H1 (cell line): ENCODE measurements at regions not wholly inside any gene's neighbourhood (a gene's known extent, or its start where the extent isn't known, plus 50 kb on each side); places are given as distances from the start of the nearest gene placed in this dataset.
"Not testable (repeated sequence)": the region's sequence is repeated elsewhere in the genome, so short reads cannot be mapped to it uniquely, and the experiment has no call there.

ENCODE experiments used
- ATF2 ChIP-seq: IDR thresholded peaks from 2 replicates; pipeline ENCODE4 v1.6.1; 2012; ENCODE audit warnings: low read length, inconsistent platforms
- CTCF ChIP-seq, 3 experiments: IDR thresholded peaks; 1 replicate in 2 of 3; 2 replicates in 1 of 3; pipeline versions ENCODE4 v1.5.1 to v1.6.1; 2011; ENCODE audit warnings: low read length in 3 of 3, mild to moderate bottlenecking in 3 of 3, inconsistent platforms in 2 of 3, low read depth in 1 of 3, moderate library complexity in 1 of 3; ENCODE audit not compliant: insufficient read depth in 1 of 3; ENCODE audit errors: control extremely low read depth in 1 of 3
- HDAC2 ChIP-seq, 2 experiments: fragments of 300-600 bp in 1 of 2; sonication (generic) in 1 of 2; IDR thresholded peaks; 2 replicates each; pipeline ENCODE4 v1.6.1; 2011 to 2012; ENCODE audit warnings: low read depth in 2 of 2, low read length in 2 of 2, mild to moderate bottlenecking in 2 of 2, moderate library complexity in 2 of 2, borderline replicate concordance in 1 of 2, inconsistent platforms in 1 of 2
- JUND ChIP-seq: IDR thresholded peaks from 2 replicates; pipeline ENCODE4 v1.6.1; 2011; ENCODE audit warnings: mild to moderate bottlenecking, improper control_type of control experiment, low read length

GRCh38 chr5:152102908-152103307 lies 178.3 kb upstream of the GLRA1 start:
- TF ChIP-seq CTCF (IDR thresholded peaks at IDR 0.05; ENCODE audit: control extremely low read depth in 1 of 3, insufficient read depth in 1 of 3, low read depth in 1 of 3, low read length in 3 of 3); JUND; HDAC2 (IDR thresholded peaks at IDR 0.05; ENCODE audit: borderline replicate concordance in 1 of 2, low read depth in 2 of 2, low read length in 2 of 2); ATF2: not testable (repeated sequence)
